Natural killer cell (primary cell): ENCODE measurements at regions not wholly inside any gene's neighbourhood (a gene's known extent, or its start where the extent isn't known, plus 50 kb on each side); places are given as distances from the start of the nearest gene placed in this dataset.

Source experiments
- ATAC-seq, 3 donors: fragments of 150-1000 bp in 2 of 3; fragments of 200-7000 bp in 1 of 3; cut with Tn5 transposase; 1 replicate in 1 of 3; 2 replicates in 2 of 3; pipeline ENCODE4 v1.10.0; 2021; ENCODE audit warnings: mild to moderate bottlenecking in 2 of 3, moderate library complexity in 2 of 3
- DNase-seq, 2 donors: peaks; one replicate each; pipeline versions ENCODE4 v3.0.0 to v3.0.0-alpha.2; 2013 to 2021; ENCODE audit warnings: mixed read lengths in 1 of 2
- H3K27ac ChIP-seq: one replicate; pipeline ENCODE4 v1.5.1; 2013; ENCODE audit warnings: mild to moderate bottlenecking, low read length
- H3K27me3 ChIP-seq: one replicate; pipeline ENCODE4 v1.6.1; 2013; ENCODE audit warnings: low read length; ENCODE audit not compliant: control insufficient read depth, insufficient read depth
- H3K36me3 ChIP-seq: one replicate; pipeline ENCODE4 v1.6.1; 2013; ENCODE audit warnings: low read length; ENCODE audit not compliant: control insufficient read depth, insufficient read depth
- H3K4me1 ChIP-seq: one replicate; pipeline ENCODE4 v1.6.1; 2013; ENCODE audit warnings: low read length; ENCODE audit not compliant: control insufficient read depth, insufficient read depth
- H3K4me3 ChIP-seq: one replicate; pipeline ENCODE4 v1.5.1; 2013; ENCODE audit warnings: low read length
- H3K9me3 ChIP-seq: one replicate; pipeline ENCODE4 v1.6.1; 2013; ENCODE audit warnings: low read length; ENCODE audit not compliant: control insufficient read depth, insufficient read depth
- H3K27ac Mint-ChIP-seq, 2 donors: one replicate each; pipeline ENCODE4 v1.8.0; 2022; ENCODE audit warnings: mild to moderate bottlenecking in 2 of 2, mixed read lengths in 2 of 2, moderate library complexity in 1 of 2
- H3K27me3 Mint-ChIP-seq, 2 donors: one replicate each; pipeline ENCODE4 v1.8.0; 2022; ENCODE audit warnings: low read depth in 2 of 2, mixed read lengths in 2 of 2
- H3K36me3 Mint-ChIP-seq: one replicate; pipeline ENCODE4 v1.8.0; 2022; ENCODE audit warnings: mixed read lengths
- H3K4me1 Mint-ChIP-seq, 2 donors: one replicate each; pipeline ENCODE4 v1.8.0; 2022; ENCODE audit warnings: mixed read lengths in 2 of 2
- H3K4me3 Mint-ChIP-seq: one replicate; pipeline ENCODE4 v1.8.0; 2022; ENCODE audit warnings: mild to moderate bottlenecking, moderate library complexity, mixed read lengths
- H3K9me3 Mint-ChIP-seq, 2 donors: one replicate each; pipeline ENCODE4 v1.8.0; 2022; ENCODE audit warnings: mixed read lengths in 2 of 2
- CTCF ChIP-seq: fragments of 200-600 bp; IDR thresholded peaks from one replicate; pipeline ENCODE4 v1.8.0; 2022; ENCODE audit warnings: antibody characterized with exemption
- WGBS: methylation state at CpG from one replicate; pipeline ENCODE4 v1.1.7; 2013; ENCODE audit warnings: missing lambda C conversion rate; ENCODE audit not compliant: insufficient coverage; 5-methylcytosine and 5-hydroxymethylcytosine counted together
- intact Hi-C: fragments of 100-400 bp; cut with micrococcal nuclease; formaldehyde crosslinking; loops from one replicate; pipeline ENCODE4 v1.14.2; 2022

DNA sequence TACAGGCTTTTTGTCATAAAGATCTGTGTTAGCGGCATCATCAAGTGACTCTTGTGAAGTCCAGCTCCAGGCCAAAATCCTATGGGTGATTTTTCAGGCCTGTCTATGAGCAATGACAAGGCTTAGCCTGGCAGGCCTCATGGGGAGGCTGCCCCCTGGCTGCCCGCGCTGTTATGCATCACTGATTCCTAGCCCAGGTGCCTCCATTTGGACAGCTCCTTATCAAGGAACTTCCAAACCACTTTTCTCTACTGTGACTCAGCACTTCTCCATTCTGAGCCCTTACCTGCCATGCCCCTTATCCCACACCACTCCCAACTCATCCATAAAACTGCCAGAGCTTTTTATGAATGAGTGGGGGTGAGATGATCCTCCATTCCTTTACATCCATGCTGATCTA lies 91.5 kb upstream of the C3orf80 start:
- Mint-ChIP-seq H3K9me3 (no peaks in the 10 kb centered on the region), H3K27ac (no peak overlapping the region), H3K27me3 (no peaks in the 10 kb centered on the region), H3K4me3 (no peak overlapping the region), H3K36me3 (no peaks in the 10 kb centered on the region), H3K4me1 (peaks cover 0 to 12% of the 10 kb centered on the region in 2 donors)
- Histone ChIP-seq H3K36me3 (no peaks in the 10 kb centered on the region), H3K4me3 (no peak overlapping the region), H3K27me3 (no peaks in the 10 kb centered on the region), H3K27ac (no peak overlapping the region), H3K4me1 (no peaks in the 10 kb centered on the region), H3K9me3 (no peaks in the 10 kb centered on the region)
- ATAC-seq (no peak), DNase-seq (no peak)
- WGBS = 92% methylated on average over 3 of the region's 3 CpGs
- no peak for TF ChIP-seq CTCF
- intact Hi-C loops = no loop called here

- H3K27ac ChIP-seq = no peak overlapping the region
- Mint-ChIP-seq H3K36me3 (no peaks in the 10 kb centered on the region), H3K27ac (no peak overlapping the region), H3K4me3 (no peak overlapping the region), H3K9me3 (no peaks in the 10 kb centered on the region), H3K27me3 (no peaks in the 10 kb centered on the region), H3K4me1 (peaks cover 0 to 12% of the 10 kb centered on the region in 2 donors)
- H3K4me1 ChIP-seq = no peaks in the 10 kb centered on the region
- no peaks in the 10 kb centered on the region for H3K36me3 ChIP-seq
- no peak for TF ChIP-seq CTCF
- DNase-seq (no peak), ATAC-seq (no peak)
- no peak overlapping the region for H3K4me3 ChIP-seq
- WGBS = 80% methylated on average over 4 of the region's 4 CpGs
- intact Hi-C loops = no loop called here
- no peaks in the 10 kb centered on the region for H3K27me3 ChIP-seq
- no peaks in the 10 kb centered on the region for H3K9me3 ChIP-seq
These were observed 90.8 kb upstream of the C3orf80 start for GRCh38 chr3:160134454-160134853.

DNA sequence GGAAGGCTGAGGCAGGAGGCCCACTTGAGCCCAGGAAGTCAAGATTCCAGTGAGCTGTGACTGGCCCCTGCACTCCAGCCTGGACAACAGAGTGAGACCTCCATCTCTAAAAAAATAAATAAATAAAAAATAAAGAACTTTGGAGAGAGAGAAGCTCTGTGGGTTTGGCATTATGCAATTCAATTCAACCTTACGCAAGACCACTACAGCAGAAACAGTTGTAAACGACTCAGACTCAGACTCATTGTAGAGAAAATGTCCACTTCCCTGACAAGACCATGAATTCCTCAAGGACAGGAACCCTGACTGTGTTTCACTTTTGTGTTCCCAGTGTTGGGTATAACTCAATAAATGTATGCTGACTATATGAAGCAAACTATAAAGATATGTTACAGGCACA lies 90.3 kb upstream of the C3orf80 start:
- H3K27me3 ChIP-seq = no peaks in the 10 kb centered on the region
- H3K36me3 ChIP-seq = no peaks in the 10 kb centered on the region
- H3K9me3 ChIP-seq = no peaks in the 10 kb centered on the region
- DNase-seq (no peak), ATAC-seq (no peak)
- Mint-ChIP-seq H3K4me1 (peaks cover 0 to 12% of the 10 kb centered on the region in 2 donors), H3K4me3 (no peak overlapping the region), H3K27me3 (no peaks in the 10 kb centered on the region), H3K27ac (no peak overlapping the region), H3K36me3 (no peaks in the 10 kb centered on the region), H3K9me3 (no peaks in the 10 kb centered on the region)
- no peak overlapping the region for H3K27ac ChIP-seq
- 62% methylated on average over 2 of the region's 2 CpGs for WGBS
- intact Hi-C loops = no loop called here
- H3K4me3 ChIP-seq = no peak overlapping the region
- no peak for TF ChIP-seq CTCF
- H3K4me1 ChIP-seq = no peaks in the 10 kb centered on the region

- TF ChIP-seq CTCF = no peak
- H3K9me3 ChIP-seq = no peaks in the 10 kb centered on the region
- H3K4me3 ChIP-seq = no peak overlapping the region
- Mint-ChIP-seq H3K4me3 (no peak overlapping the region), H3K36me3 (no peaks in the 10 kb centered on the region), H3K27ac (no peak overlapping the region), H3K27me3 (no peaks in the 10 kb centered on the region), H3K4me1 (peaks cover 0 to 12% of the 10 kb centered on the region in 2 donors), H3K9me3 (no peaks in the 10 kb centered on the region)
- DNase-seq (no peak), ATAC-seq (no peak)
- intact Hi-C loops = no loop called here
- no peak overlapping the region for H3K27ac ChIP-seq
- H3K4me1 ChIP-seq = no peaks in the 10 kb centered on the region
- WGBS = 5% methylated on average over 2 of the region's 2 CpGs
- no peaks in the 10 kb centered on the region for H3K27me3 ChIP-seq
- H3K36me3 ChIP-seq = no peaks in the 10 kb centered on the region
These were observed 89.4 kb upstream of the C3orf80 start for GRCh38 chr3:160135851-160136250.
